ENCODE measurements at regions not wholly inside any gene's neighbourhood (a gene's known extent, or its start where the extent isn't known, plus 50 kb on each side); places are given as distances from the start of the nearest gene placed in this dataset.

- Mint-ChIP-seq H3K4me1 (no peaks in the 10 kb centered on the region), H3K27me3 (no peaks in the 10 kb centered on the region), H3K36me3 (ENCODE audit: insufficient read depth) (no peaks in the 10 kb centered on the region), H3K4me3 (no peak overlapping the region), H3K9me3 (no peaks in the 10 kb centered on the region), H3K27ac (ENCODE audit: low read depth) (no peak overlapping the region)
- no peak for DNase-seq (ENCODE audit: low spot score in 2 of 2)
- no peak for ATAC-seq (replicated peaks; ENCODE audit: extremely low read depth, poor library complexity, severe bottlenecking)
Observed at GRCh38 chr3:72332036-72332435, 516.2 kb downstream of the SHQ1 start.

GRCh38 chr3:72331076-72331475 is 517.2 kb downstream of the SHQ1 start:
- ATAC-seq (replicated peaks; ENCODE audit: extremely low read depth, poor library complexity, severe bottlenecking) = no peak
- DNase-seq (ENCODE audit: low spot score in 2 of 2) = no peak
- Mint-ChIP-seq H3K27ac (ENCODE audit: low read depth) (no peak overlapping the region), H3K4me1 (no peaks in the 10 kb centered on the region), H3K4me3 (no peak overlapping the region), H3K36me3 (ENCODE audit: insufficient read depth) (no peaks in the 10 kb centered on the region), H3K27me3 (no peaks in the 10 kb centered on the region), H3K9me3 (no peaks in the 10 kb centered on the region)

- ATAC-seq (replicated peaks; ENCODE audit: extremely low read depth, poor library complexity, severe bottlenecking) (no peak), DNase-seq (ENCODE audit: low spot score in 2 of 2) (no peak)
- Mint-ChIP-seq H3K9me3 (no peaks in the 10 kb centered on the region), H3K4me3 (no peak overlapping the region), H3K27me3 (no peaks in the 10 kb centered on the region), H3K27ac (ENCODE audit: low read depth) (no peak overlapping the region), H3K36me3 (ENCODE audit: insufficient read depth) (no peaks in the 10 kb centered on the region), H3K4me1 (no peaks in the 10 kb centered on the region)
Observed at GRCh38 chr3:72329354-72329753, 518.9 kb downstream of the SHQ1 start.

GRCh38 chr3:72328755-72329277 is 519.4 kb downstream of the SHQ1 start:
- Mint-ChIP-seq H3K4me1 (no peaks in the 10 kb centered on the region), H3K9me3 (no peaks in the 10 kb centered on the region), H3K4me3 (no peak overlapping the region), H3K36me3 (ENCODE audit: insufficient read depth) (no peaks in the 10 kb centered on the region), H3K27me3 (no peaks in the 10 kb centered on the region), H3K27ac (ENCODE audit: low read depth) (no peak overlapping the region)
- ATAC-seq (replicated peaks; ENCODE audit: extremely low read depth, poor library complexity, severe bottlenecking) (no peak), DNase-seq (ENCODE audit: low spot score in 2 of 2) (no peak)

GRCh38 chr3:72327008-72327407 is 521.2 kb downstream of the SHQ1 start:
- Mint-ChIP-seq H3K27ac (ENCODE audit: low read depth) (no peak overlapping the region), H3K36me3 (ENCODE audit: insufficient read depth) (no peaks in the 10 kb centered on the region), H3K9me3 (no peaks in the 10 kb centered on the region), H3K4me1 (no peaks in the 10 kb centered on the region), H3K27me3 (no peaks in the 10 kb centered on the region), H3K4me3 (no peak overlapping the region)
- ATAC-seq (replicated peaks; ENCODE audit: extremely low read depth, poor library complexity, severe bottlenecking) (no peak), DNase-seq (ENCODE audit: low spot score in 2 of 2) (no peak)

GRCh38 chr3:72324253-72324811 is 523.9 kb downstream of the SHQ1 start:
- Mint-ChIP-seq H3K36me3 (ENCODE audit: insufficient read depth) (no peaks in the 10 kb centered on the region), H3K27ac (ENCODE audit: low read depth) (no peak overlapping the region), H3K4me3 (no peak overlapping the region), H3K9me3 (no peaks in the 10 kb centered on the region), H3K27me3 (no peaks in the 10 kb centered on the region), H3K4me1 (no peaks in the 10 kb centered on the region)
- ATAC-seq (replicated peaks; ENCODE audit: extremely low read depth, poor library complexity, severe bottlenecking) (no peak), DNase-seq (ENCODE audit: low spot score in 2 of 2) (no peak)

- Mint-ChIP-seq H3K36me3 (ENCODE audit: insufficient read depth) (no peaks in the 10 kb centered on the region), H3K27ac (ENCODE audit: low read depth) (no peak overlapping the region), H3K4me1 (no peaks in the 10 kb centered on the region), H3K4me3 (no peak overlapping the region), H3K27me3 (no peaks in the 10 kb centered on the region), H3K9me3 (no peaks in the 10 kb centered on the region)
- DNase-seq (ENCODE audit: low spot score in 2 of 2) = no peak
- ATAC-seq (replicated peaks; ENCODE audit: extremely low read depth, poor library complexity, severe bottlenecking) = no peak
Observed at GRCh38 chr3:72323773-72324172, 524.5 kb downstream of the SHQ1 start.

GRCh38 chr3:72322264-72322976 is 525.8 kb downstream of the SHQ1 start:
- ATAC-seq (replicated peaks; ENCODE audit: extremely low read depth, poor library complexity, severe bottlenecking) (no peak), DNase-seq (ENCODE audit: low spot score in 2 of 2) (no peak)
- Mint-ChIP-seq H3K4me1 (no peaks in the 10 kb centered on the region), H3K4me3 (no peak overlapping the region), H3K36me3 (ENCODE audit: insufficient read depth) (no peaks in the 10 kb centered on the region), H3K27me3 (no peaks in the 10 kb centered on the region), H3K9me3 (no peaks in the 10 kb centered on the region), H3K27ac (ENCODE audit: low read depth) (no peak overlapping the region)

- no peaks in the 10 kb centered on the region for H3K27me3 Mint-ChIP-seq
- H3K4me3 Mint-ChIP-seq = no peak overlapping the region
- no peak overlapping the region for H3K27ac Mint-ChIP-seq (ENCODE audit: low read depth)
- no peaks in the 10 kb centered on the region for H3K36me3 Mint-ChIP-seq (ENCODE audit: insufficient read depth)
- ATAC-seq (replicated peaks; ENCODE audit: extremely low read depth, poor library complexity, severe bottlenecking) = no peak
- no peak for DNase-seq (ENCODE audit: low spot score in 2 of 2)
- H3K9me3 Mint-ChIP-seq = no peaks in the 10 kb centered on the region
- H3K4me1 Mint-ChIP-seq = no peaks in the 10 kb centered on the region
Observed at GRCh38 chr3:72320955-72321303, 527.3 kb downstream of the SHQ1 start.

- Mint-ChIP-seq H3K4me3 (no peak overlapping the region), H3K4me1 (no peaks in the 10 kb centered on the region)
- no peak for ATAC-seq (replicated peaks; ENCODE audit: extremely low read depth, poor library complexity, severe bottlenecking)
Observed at GRCh38 chr3:72320095-72320954, 527.9 kb downstream of the SHQ1 start.

GRCh38 chr3:72319194-72320094 is 528.8 kb downstream of the SHQ1 start:
- Mint-ChIP-seq H3K27me3 (no peaks in the 10 kb centered on the region), H3K4me3 (no peak overlapping the region), H3K4me1 (no peaks in the 10 kb centered on the region), H3K9me3 (no peaks in the 10 kb centered on the region), H3K27ac (ENCODE audit: low read depth) (no peak overlapping the region), H3K36me3 (ENCODE audit: insufficient read depth) (no peaks in the 10 kb centered on the region)
- DNase-seq (ENCODE audit: low spot score in 2 of 2) = no peak
- ATAC-seq (replicated peaks; ENCODE audit: extremely low read depth, poor library complexity, severe bottlenecking) = no peak

More at GRCh38 chr3:72320095-72320954, 527.9 kb downstream of the SHQ1 start:
- Mint-ChIP-seq H3K27ac (ENCODE audit: low read depth) (no peak overlapping the region), H3K9me3 (no peaks in the 10 kb centered on the region), H3K36me3 (ENCODE audit: insufficient read depth) (no peaks in the 10 kb centered on the region), H3K27me3 (no peaks in the 10 kb centered on the region)
- no peak for DNase-seq (ENCODE audit: low spot score in 2 of 2)

GRCh38 chr3:72318504-72319193 is 529.6 kb downstream of the SHQ1 start:
- ATAC-seq (replicated peaks; ENCODE audit: extremely low read depth, poor library complexity, severe bottlenecking) (no peak), DNase-seq (ENCODE audit: low spot score in 2 of 2) (no peak)
- Mint-ChIP-seq H3K36me3 (ENCODE audit: insufficient read depth) (no peaks in the 10 kb centered on the region), H3K27ac (ENCODE audit: low read depth) (no peak overlapping the region), H3K27me3 (no peaks in the 10 kb centered on the region), H3K4me3 (no peak overlapping the region), H3K4me1 (no peaks in the 10 kb centered on the region), H3K9me3 (no peaks in the 10 kb centered on the region)

All from central memory CD8-positive, alpha-beta T cell (primary cell).